Glutamatergic neuron (in vitro differentiated cells): ENCODE measurements at regions not wholly inside any gene's neighbourhood (a gene's known extent, or its start where the extent isn't known, plus 50 kb on each side); places are given as distances from the start of the nearest gene placed in this dataset.

Experiments used
- DNase-seq: peaks from one replicate; pipeline ENCODE4 v3.0.0; 2022
- H3K27ac Mint-ChIP-seq: one replicate; pipeline ENCODE4 v1.8.0; 2020; ENCODE audit warnings: mild to moderate bottlenecking, mixed read lengths, inconsistent platforms; ENCODE audit not compliant: unreplicated experiment
- H3K27me3 Mint-ChIP-seq: one replicate; pipeline ENCODE4 v1.8.0; 2020; ENCODE audit warnings: mild to moderate bottlenecking, moderate library complexity, mixed read lengths, inconsistent platforms; ENCODE audit not compliant: unreplicated experiment
- H3K36me3 Mint-ChIP-seq: one replicate; pipeline ENCODE4 v1.8.0; 2020; ENCODE audit warnings: mild to moderate bottlenecking, mixed read lengths, inconsistent platforms; ENCODE audit not compliant: unreplicated experiment
- H3K4me1 Mint-ChIP-seq: one replicate; pipeline ENCODE4 v1.8.0; 2020; ENCODE audit warnings: mild to moderate bottlenecking, low read depth, mixed read lengths, inconsistent platforms; ENCODE audit not compliant: unreplicated experiment
- H3K4me3 Mint-ChIP-seq: one replicate; pipeline ENCODE4 v1.8.0; 2020; ENCODE audit warnings: mild to moderate bottlenecking, mixed read lengths, inconsistent platforms; ENCODE audit not compliant: unreplicated experiment
- H3K9me3 Mint-ChIP-seq: one replicate; pipeline ENCODE4 v1.8.0; 2020; ENCODE audit warnings: mild to moderate bottlenecking, moderate library complexity, mixed read lengths, inconsistent platforms; ENCODE audit not compliant: unreplicated experiment
- TF ChIP-seq, protein P1 (sequence below): fragments of 200-600 bp; sonication (generic); IDR thresholded peaks from one replicate; pipeline ENCODE4 v1.5.0; 2021; ENCODE audit not compliant: partially characterized antibody, unreplicated experiment

DNA sequence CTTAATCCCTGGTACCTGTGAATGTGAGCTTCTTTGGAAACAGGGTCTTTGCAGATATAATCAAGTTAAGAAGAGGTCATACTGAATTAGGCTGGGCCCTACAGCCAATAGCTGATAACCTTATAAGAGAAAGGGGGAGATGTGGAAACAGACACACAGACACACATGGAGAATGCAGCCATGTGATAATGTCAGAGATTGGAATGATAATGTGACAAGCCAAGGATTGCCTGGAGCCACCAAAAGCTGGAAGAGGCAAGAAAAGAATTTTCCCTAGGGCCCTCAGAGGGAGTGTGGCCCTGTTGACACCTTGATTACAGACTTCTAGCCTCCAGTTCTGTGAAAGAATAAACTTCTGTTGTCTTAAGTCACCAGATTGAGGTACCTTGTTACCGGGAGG lies 114.5 kb upstream of the SOD1 start:
- Mint-ChIP-seq H3K27ac (no peak overlapping the region), H3K36me3 (no peaks in the 10 kb centered on the region), H3K4me1 (no peaks in the 10 kb centered on the region), H3K27me3 (no peaks in the 10 kb centered on the region), H3K4me3 (no peak overlapping the region), H3K9me3 (no peaks in the 10 kb centered on the region)
- DNase-seq, result no peak
- TF ChIP-seq, protein P1, sequence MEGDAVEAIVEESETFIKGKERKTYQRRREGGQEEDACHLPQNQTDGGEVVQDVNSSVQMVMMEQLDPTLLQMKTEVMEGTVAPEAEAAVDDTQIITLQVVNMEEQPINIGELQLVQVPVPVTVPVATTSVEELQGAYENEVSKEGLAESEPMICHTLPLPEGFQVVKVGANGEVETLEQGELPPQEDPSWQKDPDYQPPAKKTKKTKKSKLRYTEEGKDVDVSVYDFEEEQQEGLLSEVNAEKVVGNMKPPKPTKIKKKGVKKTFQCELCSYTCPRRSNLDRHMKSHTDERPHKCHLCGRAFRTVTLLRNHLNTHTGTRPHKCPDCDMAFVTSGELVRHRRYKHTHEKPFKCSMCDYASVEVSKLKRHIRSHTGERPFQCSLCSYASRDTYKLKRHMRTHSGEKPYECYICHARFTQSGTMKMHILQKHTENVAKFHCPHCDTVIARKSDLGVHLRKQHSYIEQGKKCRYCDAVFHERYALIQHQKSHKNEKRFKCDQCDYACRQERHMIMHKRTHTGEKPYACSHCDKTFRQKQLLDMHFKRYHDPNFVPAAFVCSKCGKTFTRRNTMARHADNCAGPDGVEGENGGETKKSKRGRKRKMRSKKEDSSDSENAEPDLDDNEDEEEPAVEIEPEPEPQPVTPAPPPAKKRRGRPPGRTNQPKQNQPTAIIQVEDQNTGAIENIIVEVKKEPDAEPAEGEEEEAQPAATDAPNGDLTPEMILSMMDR, result no peak

DNA sequence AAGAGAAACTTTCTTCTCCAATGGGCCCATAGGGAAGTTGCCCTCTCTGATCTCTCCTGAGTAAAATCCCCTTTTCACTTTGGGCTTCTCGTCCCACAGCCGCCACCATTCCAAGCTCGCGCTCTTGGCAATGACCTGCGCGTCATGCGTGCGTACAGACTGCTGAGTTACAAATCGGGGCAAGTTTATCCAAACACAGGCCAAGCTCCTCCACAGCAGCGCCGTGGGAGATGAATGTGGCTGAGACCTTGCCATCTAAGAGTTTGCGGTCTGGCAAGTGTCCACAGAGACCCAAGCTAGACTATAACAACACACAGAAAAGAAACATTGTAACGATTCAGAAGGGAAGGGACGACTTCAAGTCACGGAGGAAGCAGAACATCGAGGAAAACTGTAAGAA lies 116.3 kb upstream of the SOD1 start:
- Mint-ChIP-seq H3K36me3 (no peaks in the 10 kb centered on the region), H3K9me3 (peaks cover 4% of the 10 kb centered on the region), H3K27ac (no peak overlapping the region), H3K4me3 (no peak overlapping the region), H3K27me3 (no peaks in the 10 kb centered on the region), H3K4me1 (peaks cover 2% of the 10 kb centered on the region)
- no peak for DNase-seq
- TF ChIP-seq, protein P1, result no peak

DNA sequence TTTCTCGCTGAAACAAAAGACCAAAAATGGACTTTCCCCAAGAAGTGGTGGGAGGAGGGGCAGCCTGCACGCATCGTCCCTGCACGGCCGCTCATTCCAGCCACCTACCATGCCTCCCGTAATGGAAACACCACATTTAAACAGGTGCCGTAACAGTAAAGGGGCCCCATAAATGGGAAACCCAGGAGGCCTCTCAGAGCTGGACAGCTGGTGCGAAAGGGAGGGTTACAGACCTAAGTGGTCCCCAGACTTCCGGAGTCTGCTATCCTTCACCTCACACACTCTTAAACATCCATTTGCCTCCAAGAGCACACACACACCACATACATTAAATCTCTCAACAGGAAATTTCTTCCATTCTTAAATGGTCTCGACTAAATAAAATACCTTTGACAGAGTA lies 120.7 kb upstream of the SOD1 start:
- H3K9me3 Mint-ChIP-seq, result peaks cover 4% of the 10 kb centered on the region
- DNase-seq, result peak; percentile 38

DNA sequence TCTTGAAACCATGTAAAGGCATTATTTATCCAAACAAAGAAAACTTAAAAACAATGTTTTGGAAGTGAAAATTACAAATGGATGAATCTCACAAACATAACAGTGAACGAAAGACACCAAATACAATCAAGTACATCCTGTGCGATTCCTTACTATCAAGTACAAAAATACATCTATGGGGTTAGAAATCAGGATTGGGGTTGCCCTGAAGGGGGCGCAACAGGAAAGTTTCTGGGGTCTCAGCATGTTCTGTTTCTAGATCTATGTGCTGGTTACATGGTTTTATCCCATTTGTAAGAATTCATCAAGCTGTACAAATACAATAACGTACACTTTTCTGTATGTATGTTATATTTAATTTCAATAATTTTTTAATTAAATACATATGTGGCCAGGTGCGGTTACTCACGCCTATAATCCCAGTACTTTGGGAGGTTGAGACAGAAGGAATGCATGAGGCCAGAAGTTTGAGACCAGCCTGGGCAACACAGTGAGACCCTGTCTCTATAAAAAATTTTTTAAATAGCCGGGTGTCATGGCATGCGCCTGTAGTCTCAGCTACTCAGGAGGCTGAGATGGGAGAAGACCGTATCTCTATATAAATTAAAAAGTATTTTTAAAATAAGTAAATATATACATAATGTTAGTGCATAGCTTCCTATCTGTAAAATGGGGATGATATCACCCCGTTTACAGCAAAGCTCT lies 121.5 kb upstream of the SOD1 start:
- TF ChIP-seq, protein P1, result peak; percentile 57
- Mint-ChIP-seq H3K27me3 (peaks cover 3% of the 10 kb centered on the region), H3K36me3 (no peaks in the 10 kb centered on the region), H3K27ac (no peak overlapping the region), H3K9me3 (peaks cover 4% of the 10 kb centered on the region), H3K4me1 (peaks cover 2% of the 10 kb centered on the region), H3K4me3 (no peak overlapping the region)
- DNase-seq, result peak; percentile 34

More for the DNA sequence above, 120.7 kb upstream of the SOD1 start:
- Mint-ChIP-seq H3K4me1 (peaks cover 2% of the 10 kb centered on the region), H3K4me3 (no peak overlapping the region), H3K27ac (no peak overlapping the region), H3K36me3 (no peaks in the 10 kb centered on the region), H3K27me3 (peaks cover 3% of the 10 kb centered on the region)
- TF ChIP-seq, protein P1, result no peak

DNA sequence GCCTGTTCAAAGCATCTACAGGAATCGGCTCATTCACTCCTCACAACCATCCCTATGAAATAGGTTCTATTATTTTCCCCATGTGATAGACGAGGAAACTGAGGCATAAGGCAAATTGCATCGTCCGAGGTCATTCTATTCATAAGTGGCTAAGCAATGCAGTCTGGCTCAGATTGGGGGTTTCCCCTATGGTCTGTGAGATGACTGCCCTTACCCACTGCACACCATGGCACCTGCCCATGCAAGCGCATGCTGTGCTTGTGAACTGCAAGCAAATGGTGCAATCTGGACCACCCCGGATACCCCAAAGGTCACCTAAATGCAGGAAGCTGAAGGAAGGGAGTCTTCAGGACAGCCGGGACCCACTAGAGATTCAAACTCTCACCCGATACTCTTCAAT lies 123.4 kb upstream of the SOD1 start:
- TF ChIP-seq, protein P1, result no peak
- Mint-ChIP-seq H3K27ac (no peak overlapping the region), H3K9me3 (peaks cover 6% of the 10 kb centered on the region), H3K36me3 (no peaks in the 10 kb centered on the region), H3K27me3 (peaks cover 3% of the 10 kb centered on the region), H3K4me1 (peaks cover 5% of the 10 kb centered on the region), H3K4me3 (no peak overlapping the region)
- no peak for DNase-seq
